NCI-H82 treated with DMSO at 0.1 percent for 48 hours (cell line): ENCODE measurements at regions not wholly inside any gene's neighbourhood (a gene's known extent, or its start where the extent isn't known, plus 50 kb on each side); places are given as distances from the start of the nearest gene placed in this dataset.

ENCODE experiments used
- DNase-seq: peaks from one replicate; lab custom pipeline; 2025; ENCODE audit not compliant: unreplicated experiment; lab: John Stamatoyannopoulos, UW

DNA sequence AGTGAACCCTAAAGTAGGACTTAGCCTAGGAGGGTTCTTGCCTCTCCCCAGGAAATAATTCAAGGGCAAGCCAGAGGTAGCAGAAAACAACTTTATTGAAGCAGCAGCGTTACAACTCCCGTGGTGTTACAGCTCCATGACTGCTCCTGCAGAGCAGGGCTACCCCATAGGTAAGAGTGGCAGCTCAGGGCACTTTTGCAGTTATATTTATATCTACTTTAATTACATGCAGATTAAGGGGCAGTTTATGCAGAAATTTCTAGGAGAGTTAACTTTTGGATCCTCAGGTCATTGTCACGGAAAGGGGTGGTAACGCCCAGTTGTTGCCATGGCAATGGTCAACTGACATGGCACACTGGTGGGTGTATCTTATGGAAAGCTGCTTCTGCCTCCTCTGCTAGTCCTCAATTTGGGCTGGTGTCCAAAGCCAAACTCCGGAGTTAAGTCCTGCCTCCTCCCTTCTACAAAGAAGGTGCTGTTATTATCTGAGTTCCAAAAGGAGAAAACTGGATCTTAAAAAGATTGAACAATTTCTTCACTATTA is 1413.0 kb downstream of the DSC3 start:
- no peak for DNase-seq

DNA sequence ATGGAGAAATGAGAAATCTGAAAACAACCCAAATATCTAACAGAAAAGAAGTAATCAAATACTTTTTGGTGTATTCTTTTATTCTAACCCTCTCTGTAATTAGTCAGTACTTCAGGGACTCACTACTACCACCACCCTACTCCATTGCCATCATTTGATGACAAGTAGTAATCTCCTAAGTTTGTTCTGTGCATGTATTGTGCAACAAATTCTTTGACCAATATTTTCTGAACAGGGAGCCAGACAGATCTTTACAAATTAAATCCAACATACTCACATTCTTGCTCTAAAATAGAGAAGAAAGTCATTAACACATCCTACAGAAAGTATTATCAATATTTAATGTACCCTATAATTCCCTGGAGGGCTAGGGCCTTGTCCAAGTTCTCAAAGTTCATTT is 1416.4 kb downstream of the DSC3 start:
- DNase-seq: no peak

DNA sequence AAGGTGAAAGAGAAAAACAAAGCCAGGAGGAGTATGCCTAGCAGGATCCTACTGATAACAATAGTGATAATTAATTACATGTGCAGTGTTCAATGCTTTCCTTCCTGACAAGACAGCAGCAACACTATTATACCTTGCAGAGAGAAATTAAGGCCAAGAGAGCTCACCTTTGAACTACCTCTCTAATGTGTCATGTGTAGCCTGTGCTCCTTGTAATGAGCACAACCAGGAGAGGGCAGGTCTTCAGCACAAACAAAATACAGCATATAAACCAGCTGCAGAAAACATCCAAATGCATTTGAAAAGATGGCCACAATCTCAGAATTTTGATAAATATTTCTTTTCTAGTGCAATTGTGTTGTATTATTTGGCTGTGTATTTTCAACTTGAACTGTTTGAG is 1425.7 kb downstream of the DSC3 start:
- no peak for DNase-seq

DNA sequence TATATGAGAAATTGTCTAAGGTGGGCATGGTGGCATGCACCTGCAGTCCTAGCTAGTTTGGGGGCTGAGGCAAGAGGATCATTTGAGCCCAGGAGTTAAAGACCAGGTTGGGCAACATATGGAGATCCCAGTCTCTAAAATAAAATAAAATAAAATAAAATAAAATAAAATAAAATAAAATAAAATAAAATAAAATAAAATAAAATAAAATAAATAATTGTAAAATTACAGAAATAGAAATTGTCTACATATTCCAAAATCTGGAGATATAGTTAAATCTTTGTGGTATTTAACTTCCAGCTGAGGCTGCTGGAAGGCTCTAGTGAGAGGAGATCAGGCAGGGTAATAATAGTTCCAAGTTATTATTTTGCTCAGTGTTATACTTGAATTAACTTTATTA is 1432.1 kb upstream of the CDH2 start:
- DNase-seq: no peak

DNA sequence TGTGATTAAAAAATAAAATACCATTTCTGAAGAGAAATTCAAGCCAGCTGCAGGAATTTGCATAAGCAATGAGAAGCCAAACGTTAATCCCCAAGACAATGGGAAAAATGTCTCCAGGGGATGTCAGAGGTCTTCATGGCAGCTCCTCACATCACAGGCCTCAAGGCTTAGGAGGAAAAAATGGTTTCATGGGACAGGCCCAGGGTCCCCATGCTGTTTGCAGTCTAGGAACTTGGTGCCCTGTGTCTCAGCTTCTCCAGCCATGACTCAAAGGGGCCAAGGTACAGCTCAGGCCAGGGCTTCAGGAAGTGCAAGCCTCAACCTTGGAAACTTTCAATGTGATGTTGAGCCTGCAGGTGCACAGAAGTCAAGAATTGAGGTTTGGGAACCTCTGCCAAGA is 1428.4 kb upstream of the CDH2 start:
- no peak for DNase-seq

DNA sequence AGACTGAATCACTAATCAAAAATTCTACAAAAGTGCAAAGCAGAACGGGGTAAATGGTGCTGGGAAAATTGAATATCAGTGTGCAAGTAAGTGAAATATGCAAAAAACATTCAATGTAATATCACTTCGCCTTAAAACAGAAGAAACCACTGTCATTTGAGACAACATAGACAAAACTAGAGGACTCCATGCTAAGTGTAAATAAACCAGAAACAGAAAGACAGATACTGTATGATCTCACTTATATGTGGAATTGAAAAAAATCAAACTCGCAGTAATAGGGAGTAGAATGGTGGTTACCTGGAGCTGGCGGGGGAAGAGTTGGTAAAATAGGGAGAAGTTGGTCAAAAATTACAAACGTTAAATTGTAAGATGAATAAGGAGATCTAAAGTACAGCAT is 1420.0 kb upstream of the CDH2 start:
- no peak for DNase-seq

DNA sequence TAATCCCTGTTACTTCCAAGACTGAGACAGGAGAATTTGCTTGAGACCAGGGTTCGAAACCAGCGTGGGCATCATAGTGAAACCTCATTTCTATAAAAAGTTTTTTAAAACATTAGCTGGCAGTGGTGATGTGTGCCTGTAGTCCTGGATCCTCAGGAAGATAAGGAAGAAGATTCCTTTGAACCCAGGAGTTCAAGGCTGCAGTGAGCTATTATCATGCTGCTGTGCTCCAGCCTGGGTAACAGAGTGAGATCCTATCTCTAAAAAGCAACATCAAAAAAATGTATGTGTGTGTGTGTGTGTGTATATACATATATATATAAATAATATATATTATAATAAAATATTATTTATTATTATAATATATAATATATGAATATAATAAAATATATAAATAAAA is 1417.6 kb upstream of the CDH2 start:
- no peak for DNase-seq

DNA sequence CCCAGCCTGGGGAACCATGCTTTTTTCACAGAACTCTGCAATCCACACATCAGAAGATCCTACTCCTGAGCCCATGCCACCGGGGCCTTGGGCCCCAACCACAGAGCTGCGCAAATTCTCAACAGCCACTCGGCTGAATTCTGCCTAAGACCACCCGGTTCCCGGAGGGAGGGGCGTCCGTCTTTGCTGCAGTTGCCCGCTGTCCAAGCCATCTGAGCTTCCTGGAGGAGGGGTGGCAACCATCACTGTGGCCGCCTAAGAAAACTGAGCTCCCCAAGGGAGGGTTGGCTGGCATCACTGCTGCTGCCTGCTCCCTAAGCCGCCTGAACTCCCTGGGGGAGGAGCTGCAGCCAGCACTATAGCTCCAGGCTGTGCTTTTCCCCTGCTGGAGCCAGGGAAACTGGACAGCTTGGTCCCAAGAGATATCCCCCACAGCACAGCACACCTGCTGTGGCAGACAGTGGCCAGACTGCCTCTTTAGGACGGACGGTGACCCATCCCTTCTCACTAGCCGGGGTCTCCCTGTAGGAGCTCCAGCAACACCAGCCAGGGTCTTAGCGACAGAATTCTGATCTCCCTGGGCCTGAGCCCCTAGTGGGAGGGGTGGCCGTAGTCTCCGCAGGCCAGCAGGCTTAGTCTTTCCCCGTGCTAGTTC is 1411.6 kb upstream of the CDH2 start:
- no peak for DNase-seq

DNA sequence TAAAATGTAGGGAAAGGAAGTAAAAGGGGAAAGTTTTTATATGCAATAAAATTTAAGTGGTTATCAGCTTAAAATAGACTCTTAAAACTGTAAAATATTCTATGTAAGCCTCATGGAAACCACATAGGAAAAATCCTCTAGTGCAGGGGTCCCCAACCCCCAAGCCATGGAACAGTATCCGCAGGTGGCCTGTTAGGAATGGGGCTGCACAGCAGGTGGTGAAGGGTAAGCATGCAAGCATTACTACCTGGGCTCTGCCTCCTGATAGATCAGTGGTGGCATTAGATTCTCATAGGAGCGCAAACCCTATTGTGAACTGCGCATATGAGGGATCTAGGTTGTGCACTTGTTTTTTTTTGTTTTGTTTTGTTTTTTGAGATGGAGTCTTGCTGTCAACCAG is 1409.3 kb upstream of the CDH2 start:
- no peak for DNase-seq

DNA sequence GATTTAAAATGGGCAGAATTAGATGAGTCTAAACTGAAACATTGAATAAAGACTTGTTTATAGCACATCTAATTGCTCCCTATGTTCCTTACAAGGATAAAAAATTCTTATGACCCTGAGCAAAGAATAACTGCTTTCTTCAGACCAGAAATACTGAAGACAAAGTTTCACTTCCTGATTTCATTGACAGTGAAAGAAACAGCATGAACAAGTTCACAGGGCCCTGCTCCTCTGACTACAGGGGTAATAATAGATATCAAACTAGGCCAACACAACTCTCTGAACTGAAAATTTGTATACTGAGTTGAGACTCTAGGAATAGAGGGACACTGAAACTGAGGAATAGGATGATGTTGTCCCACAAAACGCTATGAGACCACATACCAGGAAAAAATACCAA is 1383.3 kb upstream of the CDH2 start:
- DNase-seq: no peak

DNA sequence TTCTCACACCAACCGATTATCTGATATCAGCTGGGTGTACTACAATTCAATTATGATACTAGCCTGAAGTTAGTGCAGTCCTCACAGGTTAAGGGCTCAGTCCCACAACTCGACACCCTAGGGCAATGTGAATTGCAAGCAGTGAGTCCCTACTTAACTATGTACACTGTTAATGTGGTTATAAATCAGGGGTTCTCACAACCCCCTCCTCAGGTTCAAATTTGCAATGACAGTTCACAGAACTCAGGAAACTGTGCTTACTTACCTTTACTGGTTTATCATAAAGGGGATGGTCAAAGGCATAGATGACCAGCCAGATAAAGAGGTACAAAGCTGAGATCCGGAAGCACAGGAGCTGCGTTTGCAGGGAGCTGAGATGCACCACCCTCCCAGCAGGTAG is 1379.1 kb upstream of the CDH2 start:
- DNase-seq: no peak

DNA sequence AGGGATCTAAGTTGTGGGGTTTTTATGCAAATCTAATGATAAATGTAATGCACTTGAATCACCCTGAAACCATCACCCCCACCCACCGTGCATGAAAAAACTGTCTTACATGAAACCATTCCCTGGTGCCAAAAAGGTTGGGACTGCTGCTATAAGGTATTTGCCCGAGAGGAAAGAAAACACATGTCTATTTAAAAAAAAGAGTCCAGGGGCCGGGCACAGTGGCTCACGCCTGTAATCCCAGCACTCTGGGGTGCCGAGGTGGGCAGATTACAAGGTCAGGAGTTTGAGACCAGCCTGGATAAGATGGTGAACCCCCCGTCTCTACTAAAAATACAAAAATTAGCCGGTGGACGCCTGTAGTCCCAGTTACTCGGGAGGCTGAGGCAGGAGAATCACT is 1372.8 kb upstream of the CDH2 start:
- DNase-seq: no peak

DNA sequence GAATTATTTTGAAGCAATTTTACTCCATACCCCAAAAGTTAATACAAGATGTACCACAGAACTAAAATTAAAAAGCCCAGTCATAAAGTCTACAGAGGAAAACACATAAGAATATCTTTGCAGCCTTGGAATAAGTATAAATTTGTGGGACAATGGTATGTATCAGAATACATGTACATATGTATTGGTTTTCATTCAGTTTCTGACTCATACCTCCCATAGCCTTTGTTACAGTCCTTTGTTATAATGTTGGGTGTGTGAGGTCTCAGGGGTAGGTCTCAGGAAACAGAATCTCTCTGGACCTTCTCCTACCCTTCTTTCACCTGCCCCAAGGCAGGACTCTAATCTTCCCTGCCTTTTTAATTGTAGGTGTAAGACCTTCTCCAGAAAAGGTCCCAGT is 1370.7 kb upstream of the CDH2 start:
- no peak for DNase-seq

DNA sequence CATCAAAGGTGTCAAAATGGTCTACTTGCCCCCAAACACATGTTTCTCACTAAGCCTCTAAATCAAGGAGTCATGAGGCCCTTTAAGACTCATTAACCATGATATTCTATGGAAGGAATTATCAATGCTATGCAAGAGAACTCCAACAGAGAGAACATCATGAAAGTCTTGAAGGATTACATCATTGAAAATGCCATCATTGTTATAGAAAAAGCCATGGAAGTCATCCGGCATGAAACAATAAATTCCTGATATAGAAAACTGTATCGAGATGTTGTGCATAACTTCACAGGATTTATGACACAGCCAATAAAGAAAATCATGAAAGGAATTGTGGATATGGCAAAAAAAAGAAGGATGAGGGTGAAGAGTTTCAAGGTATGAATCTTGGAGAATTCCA is 1363.6 kb upstream of the CDH2 start:
- no peak for DNase-seq

DNA sequence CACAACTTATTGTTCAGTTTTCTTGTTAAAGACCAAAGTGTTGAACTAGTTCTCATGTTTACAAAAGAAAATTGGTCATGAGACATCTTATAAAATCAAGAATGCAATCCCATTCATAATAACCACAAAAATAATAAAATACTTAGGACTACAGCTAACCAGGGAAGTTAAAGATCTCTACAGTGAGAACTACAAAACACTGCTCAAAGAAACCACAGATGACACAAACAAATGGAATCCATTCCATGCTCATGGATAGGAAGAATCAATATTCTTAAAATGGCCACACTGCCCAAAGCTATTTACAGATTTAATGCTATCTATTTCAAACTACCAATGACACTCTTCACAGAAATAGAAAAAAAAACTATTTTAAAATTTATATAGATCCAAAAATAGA is 1354.8 kb upstream of the CDH2 start:
- DNase-seq: no peak

DNA sequence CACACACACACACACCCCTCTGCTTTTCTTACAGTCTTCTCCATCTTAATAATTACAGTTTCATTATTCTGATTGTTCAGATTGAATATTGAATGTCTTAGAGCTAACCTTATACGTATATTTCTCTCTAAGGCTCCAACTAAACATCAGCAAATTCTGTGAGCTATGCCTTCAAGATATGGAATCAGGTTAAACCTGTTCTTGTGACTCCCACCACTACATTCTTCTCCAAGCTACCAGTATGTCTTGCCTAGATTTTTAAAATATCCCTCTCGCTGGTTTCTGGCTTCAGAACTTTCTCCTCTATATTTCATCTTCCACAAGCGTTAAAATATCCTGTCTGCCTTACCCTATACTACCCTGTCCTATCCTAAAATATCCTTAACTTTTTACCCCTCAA is 1346.4 kb upstream of the CDH2 start:
- DNase-seq: no peak

DNA sequence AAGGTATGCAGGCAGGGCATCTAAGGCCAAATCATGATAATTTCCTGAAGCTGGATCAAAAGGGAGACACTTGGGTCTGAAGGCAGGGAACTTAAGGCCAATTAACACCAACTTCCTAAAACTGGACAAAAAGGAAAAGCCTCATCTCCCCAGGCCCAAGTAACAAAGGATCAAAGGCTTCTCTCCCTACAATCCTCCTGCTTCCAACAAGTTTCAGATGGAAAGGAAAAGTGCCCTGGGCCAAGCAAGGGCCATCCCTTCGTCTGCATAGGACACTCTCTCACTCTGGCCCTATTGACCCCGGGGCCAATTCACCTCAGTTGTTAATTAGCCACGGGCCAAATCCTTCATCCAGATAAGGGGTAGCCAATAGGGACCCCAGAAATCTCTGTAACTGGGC is 1335.8 kb upstream of the CDH2 start:
- DNase-seq: no peak

DNA sequence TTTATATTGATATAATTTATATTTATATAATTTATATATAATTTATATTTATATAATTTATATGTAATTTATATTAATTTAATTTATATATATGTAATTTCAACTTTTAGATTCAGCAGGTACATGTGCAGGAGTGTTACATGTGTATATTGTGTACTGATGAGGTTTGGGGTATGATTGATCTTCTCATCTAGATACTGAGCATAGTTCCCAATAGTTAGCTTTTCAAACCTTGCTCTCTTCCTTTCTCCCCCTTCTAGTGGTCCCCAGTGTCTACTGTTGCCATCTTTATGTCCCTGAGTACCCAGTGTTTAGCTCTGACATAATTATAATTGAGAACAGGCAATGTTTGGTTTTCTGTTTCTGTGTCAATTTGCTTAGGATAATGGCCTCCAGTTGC is 1335.3 kb upstream of the CDH2 start:
- no peak for DNase-seq

DNA sequence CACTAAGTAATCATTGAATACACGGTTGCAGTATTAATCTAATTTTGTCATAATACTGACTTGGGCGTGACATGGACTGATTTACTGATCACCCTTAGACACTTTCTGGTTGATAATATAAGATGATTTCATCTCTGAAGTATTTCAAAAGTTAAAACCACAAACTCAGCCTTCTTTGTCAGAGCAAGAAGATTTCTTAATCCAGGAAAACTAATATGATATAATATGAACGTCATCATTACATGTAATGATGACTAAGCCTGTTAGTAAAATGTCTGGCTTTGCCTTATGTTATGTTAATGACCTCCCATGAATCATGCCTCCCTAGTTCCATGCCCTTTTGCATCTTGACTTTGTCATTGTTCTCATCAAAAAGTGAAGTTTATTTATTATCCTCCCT is 1325.0 kb upstream of the CDH2 start:
- no peak for DNase-seq

DNA sequence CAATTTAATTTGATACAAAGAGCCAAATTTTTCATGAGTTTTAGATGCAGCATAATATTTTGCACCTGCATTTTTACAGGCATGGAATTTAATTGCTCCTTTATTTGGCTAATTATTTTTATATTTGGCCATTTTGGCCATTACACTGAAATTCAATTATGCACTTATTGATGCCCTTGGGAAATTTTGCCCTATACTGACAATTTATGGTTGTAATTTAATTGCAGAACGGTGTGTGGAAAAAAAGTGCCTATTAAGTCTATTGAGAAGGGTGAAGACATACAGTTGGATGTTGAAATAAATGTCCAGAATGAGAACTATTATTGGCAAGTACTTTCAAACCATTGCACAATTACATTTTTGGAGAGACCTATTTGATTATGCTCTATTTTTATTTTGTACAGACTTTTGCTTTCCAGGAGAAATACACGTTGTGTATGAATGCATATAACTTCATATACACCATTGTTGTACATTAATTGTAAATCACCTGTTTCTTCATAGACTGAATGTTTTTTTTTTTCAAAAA is 1319.3 kb upstream of the CDH2 start:
- no peak for DNase-seq

DNA sequence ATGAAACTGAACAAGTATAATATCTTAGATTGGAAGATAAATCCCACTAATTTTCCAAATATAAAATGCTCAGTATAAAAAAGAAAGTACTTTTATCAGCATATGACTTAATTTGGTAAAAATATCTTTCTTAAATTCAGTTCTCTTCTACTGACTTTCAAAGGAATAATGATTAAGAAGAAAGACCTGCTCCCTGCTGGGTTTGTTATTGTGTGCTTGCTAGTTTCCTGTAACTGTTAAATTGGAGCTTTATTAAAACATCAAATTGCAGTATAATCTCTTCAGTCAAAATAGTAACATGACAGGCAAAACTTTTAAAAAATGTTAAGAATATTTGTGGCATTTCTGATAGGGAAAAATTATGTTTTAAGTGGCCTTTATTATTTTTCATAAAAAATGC is 1317.4 kb upstream of the CDH2 start:
- no peak for DNase-seq

DNA sequence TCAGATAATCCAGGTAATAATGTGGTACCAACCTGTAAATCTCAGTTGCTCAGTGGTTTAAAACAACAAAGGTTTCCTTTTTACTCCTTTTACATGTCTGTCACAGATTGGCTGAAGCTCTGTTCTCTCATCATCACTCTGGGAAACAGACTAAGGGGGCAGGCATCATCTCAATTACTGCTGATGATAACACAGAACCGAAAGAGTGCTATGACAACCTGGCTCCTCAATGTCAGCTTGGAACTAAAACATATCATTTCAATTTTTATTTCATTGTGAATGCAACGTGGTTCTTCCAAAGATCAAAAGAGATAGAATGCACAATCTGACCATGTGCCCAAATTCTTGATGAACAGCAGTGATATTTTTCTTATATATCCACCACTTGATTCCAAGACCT is 1315.0 kb upstream of the CDH2 start:
- DNase-seq: no peak

DNA sequence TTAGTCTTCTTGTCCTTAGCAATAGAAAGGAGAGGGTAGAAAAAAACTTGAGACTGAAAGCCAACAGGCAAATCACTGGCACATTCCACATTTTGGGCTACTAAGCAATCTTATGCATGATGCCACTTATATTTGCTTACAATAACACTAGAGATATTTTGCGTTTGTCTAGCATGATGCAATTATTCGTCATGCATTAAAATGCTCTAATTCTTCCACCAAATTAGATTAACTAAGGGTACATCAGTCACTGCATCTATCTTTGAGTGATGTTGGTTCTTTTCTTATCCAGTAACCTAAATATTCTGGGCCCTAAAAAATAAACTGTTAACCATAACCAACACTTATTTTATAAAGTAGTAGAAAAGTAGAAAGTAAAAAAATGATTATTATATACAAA is 1311.7 kb upstream of the CDH2 start:
- DNase-seq: no peak
